Inflammatory macrophage (primary cell): ENCODE measurements at regions not wholly inside any gene's neighbourhood (a gene's known extent, or its start where the extent isn't known, plus 50 kb on each side); places are given as distances from the start of the nearest gene placed in this dataset.

Experiments
- DNase-seq, 2 donors: peaks; one replicate each; pipeline ENCODE4 v3.0.0-alpha.2; 2020 to 2022

DNA sequence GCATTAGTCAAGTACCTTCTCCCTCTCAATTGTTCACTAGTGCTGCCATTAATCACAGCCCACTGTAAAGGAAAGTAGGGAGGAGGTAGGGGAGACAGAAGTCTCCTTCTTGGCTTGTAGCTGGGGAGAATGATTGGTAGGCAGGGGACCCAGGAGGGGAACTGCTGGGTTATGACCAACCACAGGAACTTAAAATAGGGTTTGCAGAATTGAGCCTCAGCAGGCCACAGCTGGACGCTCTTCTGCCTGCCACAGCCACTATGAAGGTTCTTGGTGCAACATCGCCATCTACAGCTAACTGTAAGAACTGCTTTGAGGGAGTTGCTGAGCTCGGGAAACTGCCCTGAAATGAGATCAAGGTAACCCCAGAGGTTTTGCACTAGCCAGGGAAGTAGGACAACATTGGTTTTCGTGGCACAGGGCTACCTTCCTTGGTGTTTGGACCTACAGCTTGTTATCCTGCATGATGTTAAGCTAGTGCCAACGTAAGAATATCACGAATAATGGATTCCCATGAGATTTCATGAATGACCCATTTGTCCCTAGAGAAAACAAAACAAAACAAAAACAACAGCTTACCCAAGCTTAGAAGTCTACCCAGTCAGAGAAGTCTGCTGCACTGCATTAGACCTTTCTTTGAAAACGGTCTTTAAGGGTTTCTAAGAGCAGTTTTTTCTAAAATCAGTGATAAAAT is 787.1 kb upstream of the API5 start:
- peak; percentile 60 for DNase-seq

- DNase-seq: no peak
Observed at GRCh38 chr11:42526426-42526825, 785.4 kb upstream of the API5 start.

- DNase-seq: no peak
Observed at GRCh38 chr11:42528471-42528870, 783.3 kb upstream of the API5 start.

GRCh38 chr11:42528911-42529310 is 782.9 kb upstream of the API5 start:
- DNase-seq: no peak

GRCh38 chr11:42536611-42537360 is 775.0 kb upstream of the API5 start:
- DNase-seq: no peak

DNA sequence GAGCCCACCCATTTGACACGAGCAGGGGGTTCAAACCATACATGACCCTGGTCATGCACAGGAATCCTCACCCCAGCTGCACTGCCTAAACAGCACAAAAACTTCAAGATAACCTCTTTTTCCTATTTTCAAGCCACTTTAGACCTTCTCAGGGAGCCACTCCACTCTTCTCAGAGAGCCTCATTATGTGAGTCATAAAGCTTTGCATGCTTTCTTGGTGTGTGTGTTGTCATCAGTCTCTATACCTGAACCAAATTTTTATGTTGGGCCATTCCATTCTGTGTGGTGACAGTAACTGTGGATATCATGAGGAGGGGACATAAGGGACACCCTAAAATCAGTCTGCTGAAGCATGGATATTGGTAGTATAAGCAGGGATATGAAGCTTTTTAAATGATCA is 769.5 kb upstream of the API5 start:
- no peak for DNase-seq

- DNase-seq: no peak
Observed at GRCh38 chr11:42543844-42544419, 767.9 kb upstream of the API5 start.

- no peak for DNase-seq
Observed at GRCh38 chr11:42544726-42545125, 767.1 kb upstream of the API5 start.

DNA sequence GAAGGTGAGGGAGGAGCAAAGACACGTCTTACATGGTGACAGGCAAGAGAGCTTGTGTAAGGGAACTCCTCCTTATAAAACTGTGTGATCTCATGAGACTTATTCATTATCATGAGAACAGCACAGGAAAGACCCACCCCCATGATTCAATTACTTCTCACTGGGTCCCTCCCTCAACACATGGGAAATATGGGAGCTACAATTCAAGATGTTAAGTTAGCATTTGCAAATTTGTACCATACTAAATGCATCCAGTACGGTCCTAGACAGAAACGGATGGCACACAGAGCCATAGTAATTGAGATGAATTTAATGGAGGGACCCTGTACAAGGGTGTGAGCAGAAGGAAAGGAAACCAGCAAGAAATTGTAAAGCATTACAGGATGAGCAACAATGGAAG is 765.8 kb upstream of the API5 start:
- DNase-seq: no peak

DNA sequence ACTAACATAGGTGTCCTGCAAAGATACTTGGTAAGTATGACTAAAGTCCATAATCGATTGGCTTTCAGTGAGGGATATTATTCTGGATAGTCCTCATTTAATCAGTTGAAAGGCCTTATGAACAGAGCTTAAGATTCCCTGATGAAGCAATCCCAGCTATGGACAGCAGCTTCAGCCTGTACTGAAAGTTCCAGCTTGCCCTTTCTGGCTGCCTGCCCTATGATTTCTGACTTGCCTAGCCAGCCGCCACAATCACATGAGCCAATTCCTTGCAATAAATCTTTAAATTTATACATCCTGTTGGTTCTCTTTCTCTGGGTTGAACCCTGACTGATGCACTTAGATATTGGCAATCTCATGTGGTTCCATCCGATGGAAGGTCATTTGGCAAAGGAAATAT is 759.0 kb upstream of the API5 start:
- no peak for DNase-seq

GRCh38 chr11:42555190-42555589 is 756.6 kb upstream of the API5 start:
- DNase-seq: no peak

DNA sequence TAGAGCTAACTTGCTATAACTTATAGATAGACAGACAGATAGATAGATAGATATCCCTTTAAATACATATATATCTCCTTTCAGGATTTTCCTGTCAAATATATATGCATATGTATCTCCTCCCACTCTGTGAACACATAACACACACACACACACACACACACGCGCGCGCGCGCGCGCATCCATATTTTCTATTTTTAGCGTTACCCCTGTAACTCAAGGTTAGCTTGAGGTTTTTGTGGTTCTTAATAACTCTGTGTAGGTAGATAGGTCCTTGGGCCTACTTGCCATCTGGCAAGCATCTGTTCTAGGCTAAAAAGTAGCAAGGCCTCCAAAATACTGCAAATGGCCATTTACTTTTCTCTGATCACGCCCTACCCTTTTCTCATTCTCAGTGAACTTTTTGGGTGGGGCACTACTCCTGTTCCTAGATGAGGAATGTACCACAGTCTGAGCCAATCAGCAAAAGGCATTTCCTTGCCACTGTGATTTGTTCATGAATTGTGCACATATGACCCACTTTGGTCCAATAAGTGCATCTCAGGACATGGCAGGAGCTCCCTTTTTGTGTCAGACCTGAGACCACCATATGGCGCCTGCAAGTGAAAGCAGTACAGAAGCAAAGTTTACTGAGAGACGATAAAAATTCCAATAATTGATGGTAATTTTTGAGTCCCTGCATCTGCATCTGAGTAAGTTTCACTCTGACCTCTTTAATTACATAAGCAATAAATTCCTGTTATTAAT is 740.5 kb upstream of the API5 start:
- no peak for DNase-seq

- no peak for DNase-seq
Observed at GRCh38 chr11:42571878-42572610, 739.8 kb upstream of the API5 start.

DNA sequence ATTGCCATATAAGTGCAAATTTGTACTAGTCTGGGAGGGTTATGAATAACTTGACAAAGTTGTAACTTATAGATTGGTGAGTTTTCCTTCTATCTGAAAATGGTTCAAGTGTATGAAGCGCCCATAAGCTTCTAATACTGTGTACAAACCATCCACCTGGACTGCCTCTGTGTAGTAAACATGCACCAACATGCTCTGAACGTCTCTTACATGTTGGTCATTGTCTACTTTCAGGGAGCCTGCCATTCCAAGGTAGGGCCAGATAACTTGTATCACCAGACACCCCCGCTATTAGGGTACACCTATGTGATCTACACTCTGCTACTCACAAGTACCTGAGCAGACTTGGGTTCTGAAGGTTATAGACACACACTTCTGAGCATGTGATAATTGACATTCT is 735.5 kb upstream of the API5 start:
- DNase-seq: no peak

DNA sequence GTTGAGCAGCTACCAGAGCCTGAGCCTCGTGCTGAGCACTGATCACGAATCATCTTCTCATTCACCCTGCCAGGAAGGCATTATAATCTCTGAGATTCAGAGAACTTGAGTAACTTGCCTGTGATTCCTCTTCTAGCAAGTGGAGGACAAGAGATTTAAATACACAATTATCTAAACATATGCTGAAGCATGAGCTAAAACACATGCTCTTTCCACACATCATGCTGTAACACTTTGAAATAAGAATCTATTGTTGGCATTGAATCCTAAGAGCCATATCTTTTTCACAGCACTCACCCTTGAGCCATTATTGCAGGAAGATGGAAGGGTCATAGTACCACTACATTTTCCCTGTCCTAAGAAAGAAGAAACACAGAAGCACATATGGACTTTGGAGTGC is 722.5 kb upstream of the API5 start:
- DNase-seq: no peak

DNA sequence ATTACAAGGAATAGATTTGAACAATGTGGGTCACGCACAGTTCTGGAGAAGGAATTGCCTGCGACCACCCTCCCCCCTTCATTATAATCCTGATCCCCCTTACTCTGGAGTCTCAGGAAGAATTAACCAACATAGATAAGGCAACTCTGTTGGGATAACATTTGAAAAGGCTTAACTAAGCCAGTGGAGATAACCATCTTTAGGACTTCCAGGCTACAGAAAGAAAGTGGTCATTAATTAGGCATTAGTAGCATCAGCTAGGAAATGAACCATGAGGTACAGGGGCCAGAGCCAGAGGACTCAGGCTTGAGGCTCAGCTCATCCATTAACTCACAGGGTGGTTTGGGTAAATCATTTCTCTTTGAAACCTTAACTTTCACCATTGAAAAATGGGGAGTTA is 720.0 kb upstream of the API5 start:
- DNase-seq: no peak

DNA sequence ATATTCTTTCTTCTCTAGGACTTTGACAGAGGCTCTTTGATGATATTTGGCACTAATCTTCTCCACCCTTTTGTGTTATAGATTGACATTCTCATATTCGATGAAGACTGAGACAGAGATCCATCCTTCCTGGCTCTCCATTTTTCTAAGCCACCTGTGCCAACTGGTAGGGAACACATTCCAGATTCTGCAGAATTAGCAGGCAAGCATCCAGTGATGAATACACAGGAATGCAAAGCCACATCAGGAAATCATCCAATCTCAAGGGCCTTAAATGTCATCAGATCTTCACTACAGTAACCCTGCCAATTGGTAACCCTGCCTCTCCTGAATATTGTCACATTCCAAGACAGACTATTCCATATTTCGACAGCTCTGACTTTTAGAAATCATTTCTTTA is 718.4 kb upstream of the API5 start:
- DNase-seq: no peak

- no peak for DNase-seq
Observed at GRCh38 chr11:42595876-42596275, 715.9 kb upstream of the API5 start.

DNA sequence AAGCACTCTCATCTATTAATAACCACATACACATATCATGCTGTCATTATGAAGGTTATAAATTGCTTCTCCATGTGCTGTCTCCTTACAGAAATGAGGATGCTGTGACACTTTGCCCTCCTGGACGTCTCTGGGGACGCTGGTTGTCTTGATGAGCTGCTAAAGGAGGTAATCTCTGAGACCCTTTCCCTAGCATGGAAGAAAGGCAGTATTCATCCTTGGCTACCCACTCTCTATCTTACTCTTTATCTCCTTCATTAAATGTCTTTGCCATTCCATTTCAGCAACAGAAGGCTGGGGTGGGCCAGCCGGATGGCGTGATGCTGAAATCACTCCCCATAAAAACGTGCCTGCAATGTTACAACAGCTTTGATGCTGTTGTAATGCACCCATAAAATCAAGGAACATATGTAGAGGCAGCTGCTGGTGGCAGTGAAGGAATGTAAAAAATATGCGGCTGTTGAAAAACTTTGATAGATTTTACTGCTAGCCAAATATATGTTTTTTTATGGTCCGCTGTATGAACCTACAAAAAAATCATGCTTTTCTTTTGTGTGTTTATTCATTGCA is 715.1 kb upstream of the API5 start:
- DNase-seq: no peak

- no peak for DNase-seq
Observed at GRCh38 chr11:42598341-42598740, 713.5 kb upstream of the API5 start.

DNA sequence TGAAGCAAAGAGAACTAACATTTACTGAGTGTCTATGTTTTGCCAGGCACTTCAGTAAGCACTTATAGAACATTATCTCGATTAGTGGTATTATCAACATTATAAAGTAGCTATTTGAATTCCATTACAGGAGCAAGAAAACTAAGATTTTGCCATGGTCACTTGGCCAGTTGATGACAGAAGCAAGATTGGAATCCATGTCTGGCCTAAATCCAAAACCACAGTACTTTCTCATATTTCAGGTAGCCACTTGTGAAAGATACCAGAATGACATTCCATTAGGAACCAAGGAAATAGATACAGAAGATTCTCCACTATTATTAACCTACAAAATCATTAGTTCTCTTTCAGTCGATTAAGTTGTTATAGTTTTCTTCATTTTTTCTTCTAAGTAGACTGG is 691.0 kb upstream of the API5 start:
- no peak for DNase-seq
